Stimulated activated CD4-positive, alpha-beta T cell treated with anti-CD3 and anti-CD28 coated beads, Interleukin-15, amount 100 ng/mL, for 24 hours (primary cell): ENCODE measurements at regions not wholly inside any gene's neighbourhood (a gene's known extent, or its start where the extent isn't known, plus 50 kb on each side); places are given as distances from the start of the nearest gene placed in this dataset.

Experiments used
- DNase-seq: peaks from one replicate; pipeline ENCODE4 v3.0.0-alpha.2; 2020

DNA sequence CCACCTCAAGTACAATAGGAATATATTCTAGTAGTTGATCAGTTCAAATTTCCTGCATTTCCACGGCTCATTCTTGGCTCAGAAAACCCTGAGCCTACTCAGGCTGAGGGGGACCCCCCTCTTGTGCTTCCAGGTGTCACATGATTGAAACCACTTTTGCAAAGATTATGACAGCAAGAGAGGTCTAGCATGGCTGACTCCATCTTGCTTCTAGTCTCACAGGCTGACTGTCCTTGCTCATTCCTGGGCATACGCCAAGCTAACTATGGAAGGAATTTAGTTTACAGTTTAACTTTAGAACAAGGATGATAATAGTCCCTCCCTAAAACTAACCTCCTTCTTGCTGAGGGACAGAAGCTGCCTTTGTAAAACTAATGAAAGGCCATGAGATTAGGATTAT, 154.1 kb downstream of the SNX18 start:
- DNase-seq = no peak

GRCh38 chr5:54671111-54671531, 153.6 kb downstream of the SNX18 start:
- DNase-seq = no peak

DNA sequence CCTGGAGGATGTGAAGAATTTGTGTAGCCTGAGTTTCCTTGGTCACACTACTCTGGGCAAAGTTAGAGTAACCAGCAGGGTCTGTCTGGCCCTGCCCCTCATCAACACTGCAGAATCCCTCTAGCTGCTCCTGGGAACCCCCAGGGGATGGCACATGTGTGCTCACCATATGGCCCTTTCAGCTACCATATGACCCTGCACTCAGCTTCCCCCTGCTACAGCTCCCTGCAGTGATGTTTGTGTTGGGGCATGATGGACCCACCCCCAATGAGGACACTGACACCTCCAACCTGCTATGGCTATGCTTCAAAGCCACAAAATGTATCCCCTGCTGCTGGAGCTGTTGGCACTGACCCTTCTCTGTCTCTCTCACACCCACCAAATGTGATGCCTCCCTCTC, 152.7 kb downstream of the SNX18 start:
- no peak for DNase-seq

GRCh38 chr5:54669845-54670244, 152.3 kb downstream of the SNX18 start:
- no peak for DNase-seq

DNA sequence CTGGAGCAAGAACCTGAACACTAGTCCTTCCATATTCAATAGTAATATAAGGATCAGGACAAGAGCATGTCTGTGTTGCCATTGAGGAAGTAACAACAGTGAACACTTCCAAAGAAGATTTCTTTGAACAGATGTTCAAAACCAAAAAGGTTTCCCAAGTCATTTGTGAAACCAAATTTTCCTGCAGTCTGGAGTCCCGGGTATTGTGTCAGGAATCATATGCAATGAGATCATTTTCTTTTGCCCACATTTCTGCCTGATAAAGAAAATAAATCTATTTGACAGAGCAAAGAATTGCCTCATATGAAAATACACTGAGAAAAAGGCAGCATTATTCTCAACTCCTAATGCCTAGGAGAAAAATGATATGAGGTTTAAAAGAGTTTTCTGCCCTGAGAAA, 151.7 kb downstream of the SNX18 start:
- no peak for DNase-seq

GRCh38 chr5:54668096-54668495, 150.5 kb downstream of the SNX18 start:
- no peak for DNase-seq

DNA sequence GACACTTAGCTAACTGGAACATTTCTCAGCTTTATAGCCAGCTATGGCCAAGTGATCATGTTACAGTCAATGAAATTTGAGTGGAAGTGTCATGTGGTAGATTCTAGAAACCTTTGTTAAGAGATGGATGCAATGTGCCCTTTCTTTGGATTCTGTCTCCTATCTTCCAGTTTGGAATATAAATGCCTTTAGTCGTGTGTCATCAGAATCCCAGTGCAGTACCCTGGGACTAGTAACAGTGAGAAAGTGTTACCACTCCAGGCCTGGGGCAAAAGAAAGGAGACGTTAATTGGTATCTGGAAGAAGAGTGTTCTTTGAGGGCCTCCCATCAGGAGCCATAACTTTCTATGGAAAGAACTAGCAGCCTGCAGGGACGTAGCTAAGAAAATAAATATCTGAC, 149.6 kb downstream of the SNX18 start:
- no peak for DNase-seq

GRCh38 chr5:54663866-54664265, 146.3 kb downstream of the SNX18 start:
- DNase-seq = no peak

DNA sequence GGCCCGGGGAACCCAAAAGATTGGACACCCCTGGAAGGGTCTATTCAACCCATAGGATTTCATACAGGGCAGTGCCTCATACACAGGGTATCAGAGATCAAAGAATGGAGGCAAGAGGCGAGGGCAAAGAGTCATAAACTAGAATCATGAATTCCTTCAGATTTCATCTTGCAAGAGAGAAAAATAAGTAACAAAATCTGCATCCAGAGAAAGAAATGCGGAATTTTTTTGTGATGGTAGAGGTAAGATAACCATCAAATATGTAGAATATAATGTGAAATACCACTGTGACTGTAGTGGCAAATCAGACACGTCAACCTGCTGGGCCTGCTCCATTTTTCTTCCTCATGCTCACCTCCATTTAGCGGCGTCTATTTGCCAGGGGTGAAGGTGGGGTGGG, 143.6 kb downstream of the SNX18 start:
- DNase-seq = no peak

DNA sequence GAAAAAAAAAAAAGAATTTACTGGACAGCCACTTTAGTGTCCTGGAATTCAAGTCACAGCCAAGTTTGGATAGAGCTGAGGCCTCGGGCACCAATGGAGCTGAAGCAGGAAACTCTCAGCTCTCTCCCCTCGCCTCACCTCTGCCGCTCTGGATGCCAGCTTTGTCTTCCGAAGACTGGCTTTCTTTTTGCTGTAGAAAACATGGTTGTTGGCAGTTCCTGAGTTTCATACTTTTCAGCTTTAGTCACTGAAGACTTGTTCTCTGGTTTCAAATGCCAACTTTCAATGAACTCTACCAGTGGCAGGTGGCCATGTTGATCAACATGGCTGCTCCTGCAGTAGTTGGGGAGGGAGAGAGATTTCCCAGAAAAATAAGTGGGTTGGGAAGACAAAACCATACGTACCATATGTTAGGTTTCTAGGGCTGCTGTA, 142.2 kb downstream of the SNX18 start:
- DNase-seq = no peak

DNA sequence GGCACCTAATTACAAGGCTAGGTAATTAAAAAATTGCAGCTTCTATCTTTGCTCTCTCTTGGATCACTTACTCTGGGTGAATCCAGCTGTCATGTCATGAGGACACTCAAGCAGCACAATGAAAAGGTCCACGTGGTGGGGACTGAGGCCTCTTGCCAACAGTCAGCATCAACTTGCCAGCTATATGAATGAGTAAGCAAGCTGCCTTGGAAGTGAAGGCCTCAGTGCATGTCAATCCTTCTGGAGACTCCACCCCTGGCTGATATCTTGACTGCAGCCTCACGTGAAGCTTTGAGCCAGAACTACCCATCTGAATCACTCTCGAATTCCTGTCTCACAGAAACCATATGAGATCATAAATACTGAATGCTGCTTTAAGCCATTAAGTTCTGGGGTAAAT, 140.5 kb downstream of the SNX18 start:
- no peak for DNase-seq

DNA sequence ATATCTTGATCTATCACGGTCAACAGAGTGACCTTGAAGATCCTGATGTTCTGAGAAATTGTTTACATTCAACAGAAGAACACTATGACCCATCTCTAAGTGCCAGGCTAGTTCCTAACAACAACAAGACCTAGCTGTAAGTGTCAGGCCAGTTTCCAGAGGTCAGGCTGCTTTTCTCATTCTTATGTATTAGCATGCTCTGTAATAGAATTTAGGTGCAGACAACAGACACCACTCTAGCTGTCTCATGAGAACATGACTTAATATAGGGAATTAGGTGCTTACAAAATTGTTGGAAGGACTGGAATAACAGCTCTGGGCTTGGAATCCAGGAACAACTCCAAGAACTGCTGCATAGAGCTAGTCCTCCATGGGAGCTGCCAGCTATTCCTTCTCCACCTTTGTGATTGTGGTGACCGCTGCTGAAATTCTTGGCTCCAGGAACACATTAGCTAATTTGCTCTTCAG, 138.7 kb downstream of the SNX18 start:
- DNase-seq = no peak

DNA sequence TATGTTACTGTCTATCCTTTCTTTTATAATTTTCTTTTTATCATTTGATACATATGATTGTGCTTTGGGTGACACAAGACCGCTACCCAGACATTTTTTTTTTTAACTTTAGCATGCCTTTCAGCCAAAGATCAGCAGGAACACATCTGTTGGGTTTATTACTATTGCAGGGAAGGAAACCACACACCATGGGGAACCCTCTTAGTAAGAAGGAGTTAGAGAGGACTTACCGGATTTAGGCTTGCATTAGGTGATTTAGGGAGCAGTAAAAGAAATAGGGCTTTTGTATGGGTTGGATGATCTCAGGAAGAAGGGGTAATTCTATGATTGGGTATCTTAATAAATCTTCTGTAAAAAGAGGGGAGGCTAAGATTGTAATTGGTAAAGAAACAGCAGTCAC, 138.2 kb downstream of the SNX18 start:
- DNase-seq = no peak

GRCh38 chr5:54655266-54655665, 137.7 kb downstream of the SNX18 start:
- no peak for DNase-seq

DNA sequence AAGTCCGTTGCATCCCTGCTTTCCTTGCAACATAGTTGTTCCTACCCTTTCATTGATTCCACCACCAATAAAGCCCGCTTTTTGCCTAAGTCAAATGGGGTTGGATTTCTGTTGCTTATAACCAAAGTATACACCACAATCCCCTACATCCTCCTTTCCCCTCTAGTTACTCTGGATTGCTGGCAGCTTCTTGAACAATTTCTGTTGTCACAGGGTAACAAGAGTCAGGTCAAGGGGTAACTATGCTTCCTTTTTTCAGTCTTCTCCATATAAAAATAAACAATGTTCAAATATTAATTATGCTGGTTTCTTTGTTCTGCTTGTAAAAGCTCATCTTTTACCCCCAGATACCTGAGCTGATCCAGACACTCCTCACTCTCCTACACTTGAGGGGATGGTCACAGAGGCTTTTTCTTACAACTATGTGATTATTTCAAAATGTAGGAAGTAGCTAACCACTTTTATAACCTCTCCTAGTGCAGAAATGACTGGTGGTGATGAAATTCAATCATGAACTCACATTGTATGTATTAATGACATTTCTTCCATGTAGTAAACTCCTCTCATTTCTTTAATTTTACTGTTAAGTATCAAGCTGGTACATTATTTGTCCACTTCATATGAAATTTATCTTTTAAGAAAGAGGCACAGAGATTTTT, 136.5 kb downstream of the SNX18 start:
- DNase-seq = no peak

DNA sequence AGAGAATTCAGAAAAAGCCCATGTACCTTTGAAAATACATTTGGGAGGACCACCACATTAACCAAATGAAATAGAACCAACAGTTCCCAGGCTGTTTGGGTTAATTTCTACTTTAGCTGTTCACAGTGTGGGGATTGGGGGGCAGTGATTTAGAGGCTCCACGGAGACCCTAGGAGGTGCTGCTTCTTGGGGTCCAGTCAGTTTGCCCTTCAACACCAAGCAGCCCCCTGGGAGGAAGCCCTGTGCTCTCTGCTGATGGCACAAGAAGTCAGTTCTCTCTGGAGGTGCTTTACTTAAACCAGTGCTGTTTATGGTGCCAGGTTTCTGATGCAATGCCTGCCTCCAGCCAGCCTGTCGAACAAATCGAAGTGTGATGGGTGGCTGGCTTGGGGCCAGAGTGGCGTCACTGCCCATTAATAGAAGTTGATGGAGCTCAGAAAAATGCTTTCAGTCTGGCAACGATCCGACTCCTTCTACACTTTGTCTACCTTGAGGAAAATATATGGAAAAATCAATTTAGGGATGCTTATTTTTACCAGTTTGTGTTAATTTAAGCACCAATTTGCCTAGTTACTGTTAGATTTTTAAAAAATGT, 134.0 kb downstream of the SNX18 start:
- DNase-seq = no peak

DNA sequence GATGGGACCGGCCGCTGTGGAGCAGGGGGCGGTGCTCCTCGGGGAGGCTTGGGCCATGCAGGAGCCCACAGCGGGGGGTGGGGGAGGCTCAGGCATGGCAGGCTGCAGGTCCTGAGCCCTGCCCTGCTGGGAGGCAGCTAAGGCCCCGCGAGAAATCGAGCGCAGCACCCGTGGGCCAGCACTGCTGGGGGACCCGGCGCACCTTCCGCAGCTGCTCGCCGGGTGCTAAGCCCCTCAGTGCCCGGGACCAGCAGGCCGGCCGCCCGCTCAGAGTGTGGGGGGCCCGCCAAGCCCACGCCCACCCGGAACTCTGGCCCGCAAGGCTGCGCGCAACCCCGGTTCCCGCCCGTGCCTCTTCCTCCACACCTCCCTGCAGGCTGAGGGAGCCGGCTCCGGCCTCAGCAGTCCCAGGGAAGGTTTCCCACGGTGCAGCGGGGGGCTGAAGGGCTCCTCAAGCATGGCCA, 131.5 kb downstream of the SNX18 start:
- no peak for DNase-seq

- peak; percentile 78 for DNase-seq
Measured at GRCh38 chr5:54646356-54647101, 129.0 kb downstream of the SNX18 start.

DNA sequence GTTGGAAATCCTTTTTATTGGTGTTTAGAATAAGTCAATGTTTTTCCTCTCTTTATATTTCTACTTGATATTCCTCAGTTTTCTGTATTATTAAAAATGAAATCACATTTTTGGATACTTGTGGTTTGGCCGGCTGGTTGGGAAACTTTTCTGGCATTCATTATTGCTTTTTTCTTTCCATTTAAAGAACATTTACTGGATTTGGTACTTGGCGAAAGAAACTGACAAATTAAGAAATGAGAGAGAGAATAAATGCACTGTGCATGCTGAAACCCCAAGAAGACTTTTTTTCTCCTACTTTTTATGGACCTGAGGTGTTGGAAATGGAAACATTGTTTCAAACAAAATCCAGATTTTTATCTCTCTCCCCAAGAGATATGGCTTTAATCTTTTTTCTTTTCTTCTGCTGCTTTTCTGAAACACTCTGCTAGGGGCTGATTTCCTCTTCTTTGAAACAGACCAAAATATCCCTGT, 128.4 kb downstream of the SNX18 start:
- DNase-seq = no peak

DNA sequence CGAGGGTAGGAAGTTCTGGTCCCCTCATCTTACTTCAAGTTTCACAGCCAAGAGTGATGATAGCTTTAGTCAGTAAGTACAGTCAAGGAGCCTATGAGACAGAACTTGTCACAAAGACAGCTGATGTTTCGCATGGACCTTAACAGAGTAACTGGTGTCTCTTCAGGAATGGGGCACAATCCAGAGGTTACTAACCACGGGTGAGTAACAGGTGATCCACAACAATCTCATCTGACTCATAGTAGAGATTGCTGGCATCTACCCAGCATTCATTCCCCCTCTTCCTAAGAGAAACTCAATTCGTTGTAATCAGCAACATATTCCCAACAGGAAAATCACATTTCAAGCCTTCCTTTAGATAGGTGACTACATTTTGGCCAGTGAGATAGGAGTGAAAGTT, 126.7 kb downstream of the SNX18 start:
- DNase-seq = no peak

GRCh38 chr5:54643685-54644106, 126.1 kb downstream of the SNX18 start:
- no peak for DNase-seq

- DNase-seq = no peak
Measured at GRCh38 chr5:54639621-54640020, 122.1 kb downstream of the SNX18 start.

- DNase-seq = no peak
Measured at GRCh38 chr5:54638106-54638505, 120.5 kb downstream of the SNX18 start.

GRCh38 chr5:54637654-54638053, 120.1 kb downstream of the SNX18 start:
- DNase-seq = no peak
